T47D (cell line): ENCODE measurements at regions not wholly inside any gene's neighbourhood (a gene's known extent, or its start where the extent isn't known, plus 50 kb on each side); places are given as distances from the start of the nearest gene placed in this dataset.
"Not testable (repeated sequence)": the region's sequence is repeated elsewhere in the genome, so short reads cannot be mapped to it uniquely, and the experiment has no call there.

Source experiments
- DNase-seq, 2 experiments: peaks; one replicate each; pipeline versions ENCODE4 v3.0.0 to v3.0.0-alpha.2; 2011 to 2012; ENCODE audit warnings: low read depth in 1 of 2, low spot score in 1 of 2
- JUND ChIP-seq: IDR thresholded peaks from 2 replicates; pipeline ENCODE4 v1.6.1; 2012; ENCODE audit warnings: low read depth
- in situ Hi-C: cut with HindIII; loops from 2 replicates; pipeline ENCODE4 v1.10.0; 2016; ENCODE audit warnings: low sequenced_read_pairs, low pct_unique_long_range_greater_than_20kb

- no peak for DNase-seq
- in situ Hi-C loops = no loop called here
- TF ChIP-seq JUND = no peak
Measured at GRCh38 chr6:92667843-92668242, 751.5 kb downstream of the EPHA7 start.

DNA sequence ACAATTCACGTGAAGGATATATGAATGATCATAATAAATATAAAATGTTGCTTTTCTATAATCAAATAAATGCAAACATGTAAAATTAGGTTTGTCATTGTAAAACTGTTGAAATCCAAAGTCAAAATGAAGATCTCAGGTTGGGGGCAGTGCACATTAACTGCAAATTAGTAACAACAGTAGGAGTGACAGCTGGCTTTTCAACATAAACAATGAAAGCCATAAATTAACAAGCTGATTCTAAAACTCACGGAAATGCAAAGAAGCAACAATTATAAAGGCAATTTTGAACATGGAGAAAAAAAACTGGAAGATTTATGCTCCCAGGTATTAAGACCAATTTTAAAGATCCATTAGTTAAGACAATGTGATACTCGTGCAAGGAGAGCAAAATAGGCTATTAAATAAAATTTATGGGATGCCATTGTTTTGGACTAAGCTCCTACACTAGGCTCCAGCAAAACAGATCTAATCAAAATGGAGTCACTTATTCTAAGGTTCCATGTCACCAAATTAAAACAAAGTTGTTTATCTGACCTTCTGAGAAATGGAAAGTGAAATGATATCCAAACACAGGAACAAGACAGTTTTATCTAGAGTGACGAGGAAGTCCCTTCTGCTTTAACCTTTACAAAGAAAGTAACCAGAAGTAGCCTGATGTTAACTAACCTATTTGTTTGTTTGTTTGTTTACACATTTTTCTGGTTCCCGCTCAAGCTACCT, 770.8 kb downstream of the EPHA7 start:
- TF ChIP-seq JUND = no peak
- in situ Hi-C loops = no loop called here
- no peak for DNase-seq

GRCh38 chr6:92647630-92648029, 771.7 kb downstream of the EPHA7 start:
- no peak for TF ChIP-seq JUND
- in situ Hi-C loops = no loop called here
- no peak for DNase-seq

GRCh38 chr6:92644104-92644791, 775.1 kb downstream of the EPHA7 start:
- peak; percentile 9 to 75 for DNase-seq
- in situ Hi-C loops = not testable (repeated sequence)

DNA sequence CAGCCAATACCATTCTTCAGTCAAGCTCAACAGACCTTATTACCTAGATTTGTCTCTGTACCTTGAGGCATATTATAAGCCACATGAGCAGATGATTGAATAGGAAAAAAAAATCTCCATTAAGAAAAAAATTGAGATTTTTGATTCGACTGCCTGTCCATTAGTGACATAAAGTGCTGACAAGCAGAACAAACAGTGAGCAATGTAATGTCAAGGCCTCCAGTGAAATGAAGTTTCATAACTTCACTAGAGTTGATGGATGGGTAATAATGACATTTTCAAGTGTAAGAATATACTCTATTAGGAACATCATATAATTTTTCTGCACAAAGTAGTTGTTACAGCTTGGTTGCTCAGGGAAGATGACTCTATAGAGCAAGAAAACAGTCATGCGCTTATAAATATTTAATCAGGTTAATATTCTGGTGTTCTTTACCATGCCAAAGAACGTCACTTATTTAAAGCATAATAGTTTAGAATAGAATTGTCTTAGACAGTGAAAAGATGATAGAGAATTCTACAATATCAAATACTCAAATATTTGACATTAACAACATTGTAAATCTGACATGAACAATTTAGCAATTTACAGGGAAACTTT, 783.7 kb downstream of the EPHA7 start:
- no peak for TF ChIP-seq JUND
- in situ Hi-C loops = no loop called here

GRCh38 chr6:92634561-92634960, 784.8 kb downstream of the EPHA7 start:
- no peak for TF ChIP-seq JUND
- DNase-seq = no peak
- in situ Hi-C loops = no loop called here

More for the DNA sequence above, 783.7 kb downstream of the EPHA7 start:
- no peak for DNase-seq

- DNase-seq = no peak
- no peak for TF ChIP-seq JUND
- in situ Hi-C loops = no loop called here
Measured at GRCh38 chr6:92623431-92623830, 795.9 kb downstream of the EPHA7 start.

- in situ Hi-C loops = no loop called here
- no peak for DNase-seq
- no peak for TF ChIP-seq JUND
Measured at GRCh38 chr6:92617721-92618120, 801.6 kb downstream of the EPHA7 start.

DNA sequence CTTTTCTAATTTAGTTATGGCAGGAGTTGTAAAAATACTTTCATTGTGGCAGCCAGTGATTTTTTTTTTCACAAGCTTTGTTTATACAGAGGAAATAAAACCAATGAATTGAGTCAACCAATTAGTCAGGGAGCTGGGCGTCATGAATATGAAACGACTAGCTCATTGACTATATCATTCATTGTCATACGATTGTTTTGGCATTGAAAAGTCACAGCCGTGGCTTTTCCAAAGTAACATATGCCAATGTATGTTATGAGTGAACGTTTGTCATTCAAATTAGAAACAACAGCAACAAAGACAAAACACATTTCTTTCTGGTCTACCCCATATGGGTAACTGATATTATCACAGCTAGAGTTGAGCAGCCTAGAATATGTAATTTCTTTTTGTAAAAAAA, 810.6 kb downstream of the EPHA7 start:
- TF ChIP-seq JUND = no peak
- in situ Hi-C loops = no loop called here
- no peak for DNase-seq

GRCh38 chr6:92593201-92593600, 826.2 kb downstream of the EPHA7 start:
- DNase-seq = no peak
- in situ Hi-C loops = no loop called here
- no peak for TF ChIP-seq JUND

DNA sequence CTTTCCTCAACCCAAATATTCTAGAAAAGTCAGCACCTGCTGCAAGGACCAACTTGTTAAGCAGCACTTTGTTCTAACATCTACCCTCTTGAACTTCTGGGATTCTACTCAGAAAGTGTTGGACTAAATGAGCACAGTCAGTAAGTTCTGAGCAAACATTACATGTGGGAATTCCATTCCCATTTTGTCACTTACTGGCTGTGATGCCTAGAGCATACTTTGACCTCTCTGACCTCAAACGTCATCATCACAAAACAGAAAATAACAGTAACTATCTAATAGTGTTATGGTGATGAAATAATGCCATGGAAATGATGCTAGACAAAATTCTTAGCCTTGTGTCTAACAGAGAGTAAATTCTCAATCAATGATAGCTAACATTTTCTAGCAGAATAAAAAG, 829.4 kb downstream of the EPHA7 start:
- peak in 1 of 2 experiments; percentile 13 for DNase-seq
- in situ Hi-C loops = no loop called here
- no peak for TF ChIP-seq JUND

DNA sequence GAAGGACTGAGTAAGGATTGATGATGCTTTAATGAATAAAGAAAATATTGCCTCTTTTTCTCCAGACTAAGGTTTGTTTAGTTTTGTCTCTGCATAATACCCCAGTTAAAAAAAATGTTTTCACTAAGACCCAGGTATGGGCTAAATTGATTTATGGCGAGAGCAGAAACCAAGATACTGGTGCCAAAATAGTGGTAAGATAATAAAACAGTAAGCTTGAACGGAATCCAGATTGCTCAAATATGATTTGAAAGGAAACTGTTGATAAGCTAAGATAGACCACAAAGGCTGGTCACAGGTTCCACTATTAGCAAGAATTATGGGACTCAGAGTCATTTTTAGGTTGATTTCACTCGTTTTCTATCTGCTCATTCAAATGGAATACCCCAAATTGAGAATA, 831.2 kb downstream of the EPHA7 start:
- no peak for DNase-seq
- in situ Hi-C loops = no loop called here
- no peak for TF ChIP-seq JUND

GRCh38 chr6:92587525-92587924, 831.8 kb downstream of the EPHA7 start:
- DNase-seq = no peak
- in situ Hi-C loops = no loop called here
- no peak for TF ChIP-seq JUND
